ENCODE measurements at regions not wholly inside any gene's neighbourhood (a gene's known extent, or its start where the extent isn't known, plus 50 kb on each side); places are given as distances from the start of the nearest gene placed in this dataset.
"Not testable (repeated sequence)": the region's sequence is repeated elsewhere in the genome, so short reads cannot be mapped to it uniquely, and the experiment has no call there.

DNA sequence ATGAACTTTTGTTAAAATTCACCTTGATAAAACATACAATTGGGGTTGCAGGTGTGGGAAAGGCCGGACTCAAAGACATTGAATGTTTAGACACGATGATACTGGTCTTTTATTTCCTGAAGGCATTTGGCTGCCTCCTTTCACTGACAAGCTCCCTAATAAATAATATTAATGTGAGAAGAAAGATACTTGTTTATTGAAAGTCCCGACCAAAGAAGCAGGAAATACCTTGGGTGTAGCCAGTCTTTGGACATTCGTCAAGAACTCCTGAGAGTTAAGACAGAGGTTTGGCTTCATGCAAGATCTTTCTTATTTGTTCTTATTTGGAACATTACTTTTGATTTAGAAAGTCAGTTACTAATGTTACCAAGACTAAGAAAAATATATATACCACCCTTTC, 1133.8 kb upstream of the SEL1L start:
- WGBS, 2 donors, result 44 to 52% methylated on average over 4 of the region's 4 CpGs
- TF ChIP-seq POLR2A (IDR thresholded peaks at IDR 0.05), result no peak
- no peak for TF ChIP-seq EP300 (IDR thresholded peaks at IDR 0.05)
- no peak for TF ChIP-seq POLR2AphosphoS5 (IDR thresholded peaks at IDR 0.05)
- TF ChIP-seq, protein P1, sequence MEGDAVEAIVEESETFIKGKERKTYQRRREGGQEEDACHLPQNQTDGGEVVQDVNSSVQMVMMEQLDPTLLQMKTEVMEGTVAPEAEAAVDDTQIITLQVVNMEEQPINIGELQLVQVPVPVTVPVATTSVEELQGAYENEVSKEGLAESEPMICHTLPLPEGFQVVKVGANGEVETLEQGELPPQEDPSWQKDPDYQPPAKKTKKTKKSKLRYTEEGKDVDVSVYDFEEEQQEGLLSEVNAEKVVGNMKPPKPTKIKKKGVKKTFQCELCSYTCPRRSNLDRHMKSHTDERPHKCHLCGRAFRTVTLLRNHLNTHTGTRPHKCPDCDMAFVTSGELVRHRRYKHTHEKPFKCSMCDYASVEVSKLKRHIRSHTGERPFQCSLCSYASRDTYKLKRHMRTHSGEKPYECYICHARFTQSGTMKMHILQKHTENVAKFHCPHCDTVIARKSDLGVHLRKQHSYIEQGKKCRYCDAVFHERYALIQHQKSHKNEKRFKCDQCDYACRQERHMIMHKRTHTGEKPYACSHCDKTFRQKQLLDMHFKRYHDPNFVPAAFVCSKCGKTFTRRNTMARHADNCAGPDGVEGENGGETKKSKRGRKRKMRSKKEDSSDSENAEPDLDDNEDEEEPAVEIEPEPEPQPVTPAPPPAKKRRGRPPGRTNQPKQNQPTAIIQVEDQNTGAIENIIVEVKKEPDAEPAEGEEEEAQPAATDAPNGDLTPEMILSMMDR (IDR thresholded peaks at IDR 0.05), result no peak
- no peak for DNase-seq

DNA sequence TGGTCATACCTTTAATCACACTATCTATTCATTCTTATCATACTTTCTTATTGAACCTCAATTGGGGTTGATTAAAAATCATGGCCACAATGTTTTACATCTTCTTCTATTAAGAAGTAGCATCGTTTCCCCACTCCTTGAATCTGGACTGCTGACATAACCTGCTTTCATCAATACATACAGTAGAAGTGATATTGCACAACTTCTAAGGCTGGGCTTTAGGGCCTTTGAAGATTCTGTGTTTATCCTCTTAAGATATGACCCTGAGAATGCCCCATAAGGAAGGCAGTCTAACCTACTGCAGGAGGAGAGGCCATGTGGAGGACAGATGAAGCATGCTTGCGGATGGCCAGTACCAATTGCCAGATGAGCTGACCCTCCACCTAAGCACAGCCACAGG, 1142.8 kb upstream of the SEL1L start:
- no peak overlapping the region for H3K27ac ChIP-seq
- ATAC-seq (ENCODE audit: low FRiP score in 2 of 2) (no peak), DNase-seq (no peak)
- no peak overlapping the region for H3K4me3 ChIP-seq
- no peaks in the 10 kb centered on the region for H3K9me3 ChIP-seq
- no peaks in the 10 kb centered on the region for H3K27me3 ChIP-seq
- TF ChIP-seq, protein P1 (IDR thresholded peaks at IDR 0.05), result no peak
- no peak for TF ChIP-seq EP300 (IDR thresholded peaks at IDR 0.05)
- no peak for TF ChIP-seq POLR2AphosphoS5 (IDR thresholded peaks at IDR 0.05)
- no peaks in the 10 kb centered on the region for H3K4me1 ChIP-seq
- no peaks in the 10 kb centered on the region for H3K36me3 ChIP-seq
- WGBS, 2 donors, result 86 to 88% methylated on average over 2 of the region's 2 CpGs

More for the DNA sequence above, 1133.8 kb upstream of the SEL1L start:
- no peaks in the 10 kb centered on the region for H3K36me3 ChIP-seq
- H3K4me1 ChIP-seq, result no peaks in the 10 kb centered on the region
- H3K27ac ChIP-seq, result no peak overlapping the region
- no peak overlapping the region for H3K4me3 ChIP-seq
- peak in 1 of 2 donors; percentile 7 for ATAC-seq (ENCODE audit: low FRiP score in 2 of 2)
- H3K27me3 ChIP-seq, result no peaks in the 10 kb centered on the region
- no peaks in the 10 kb centered on the region for H3K9me3 ChIP-seq

DNA sequence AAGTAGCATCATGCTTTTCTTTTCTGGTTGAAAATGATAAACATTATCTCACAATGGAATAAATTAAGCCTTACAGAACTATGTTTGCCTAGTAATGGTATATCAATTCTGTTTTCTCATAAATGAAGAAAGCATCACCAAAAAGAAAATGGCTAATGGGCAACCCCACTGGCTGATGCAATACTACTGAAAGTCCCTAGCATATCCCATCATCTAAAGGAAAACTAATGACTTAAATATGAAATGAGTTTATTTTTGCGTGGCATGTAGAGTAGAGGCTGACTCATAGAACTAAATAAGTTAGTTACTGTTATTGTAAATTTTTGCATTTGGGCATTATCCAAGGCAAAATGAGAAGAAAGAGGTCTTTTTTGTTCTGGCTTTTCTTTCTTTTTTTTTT, 1156.3 kb upstream of the SEL1L start:
- Histone ChIP-seq H3K36me3 (no peaks in the 10 kb centered on the region), H3K27me3 (no peaks in the 10 kb centered on the region), H3K9me3 (no peaks in the 10 kb centered on the region), H3K4me1 (no peaks in the 10 kb centered on the region), H3K27ac (no peak overlapping the region), H3K4me3 (no peak overlapping the region)
- WGBS, 2 donors, result 46 to 71% methylated on average over 1 of the region's 1 CpG
- ATAC-seq (ENCODE audit: low FRiP score in 2 of 2), result no peak
- DNase-seq, result no peak
- TF ChIP-seq, protein P1 (IDR thresholded peaks at IDR 0.05), result no peak
- TF ChIP-seq POLR2A (IDR thresholded peaks at IDR 0.05), result no peak
- TF ChIP-seq POLR2AphosphoS5 (IDR thresholded peaks at IDR 0.05), result no peak
- no peak for TF ChIP-seq EP300 (IDR thresholded peaks at IDR 0.05)

DNA sequence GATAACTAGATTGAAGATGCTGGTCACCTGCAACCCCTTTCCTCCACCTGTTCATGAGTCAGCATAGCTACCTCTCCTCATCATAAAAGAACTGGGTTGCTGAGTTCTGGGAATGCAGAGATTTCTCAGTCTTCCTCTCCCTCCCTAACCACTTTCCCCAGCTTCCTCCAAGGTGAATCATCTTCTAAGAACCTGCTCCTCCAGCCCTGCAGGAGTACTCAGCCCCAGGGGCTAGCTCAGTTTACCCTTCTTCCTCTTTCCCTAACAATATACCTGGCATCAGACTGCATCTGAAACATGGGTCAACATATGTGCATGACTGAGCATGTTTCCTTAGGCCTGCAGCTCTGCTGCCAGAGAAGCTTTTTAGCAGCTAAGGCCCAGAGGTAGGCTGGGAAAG, 1157.5 kb upstream of the SEL1L start:
- not testable (repeated sequence) for H3K27ac ChIP-seq; DNase-seq; H3K9me3 ChIP-seq; H3K4me3 ChIP-seq; H3K4me1 ChIP-seq; H3K27me3 ChIP-seq; ATAC-seq (ENCODE audit: low FRiP score in 2 of 2); H3K36me3 ChIP-seq

DNA sequence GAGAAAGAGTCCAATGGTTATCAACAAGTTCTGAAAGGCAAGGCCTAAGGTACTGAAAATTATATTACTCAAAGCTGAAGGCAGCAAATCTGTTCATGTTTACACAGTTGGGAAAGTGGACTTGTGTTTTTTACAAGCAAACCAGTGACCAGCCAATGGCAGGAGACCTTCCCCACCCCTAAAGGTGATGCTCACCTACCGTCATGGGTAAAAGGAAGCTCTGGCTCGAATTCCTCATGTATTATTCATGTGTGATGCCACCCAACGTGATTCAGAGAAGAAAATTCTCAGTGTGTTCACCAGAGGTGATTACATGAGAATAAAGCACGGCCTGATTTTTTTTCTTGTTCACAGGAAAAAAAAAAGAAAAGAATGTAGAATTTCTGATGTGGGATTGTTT, 1161.2 kb upstream of the SEL1L start:
- Histone ChIP-seq H3K36me3 (no peaks in the 10 kb centered on the region), H3K9me3 (no peaks in the 10 kb centered on the region), H3K4me3 (no peak overlapping the region), H3K27me3 (no peaks in the 10 kb centered on the region), H3K4me1 (no peaks in the 10 kb centered on the region), H3K27ac (no peak overlapping the region)
- ATAC-seq (ENCODE audit: low FRiP score in 2 of 2) (no peak), DNase-seq (no peak)
- 72 to 86% methylated on average over 4 of the region's 4 CpGs for WGBS, 2 donors
- no peak for TF ChIP-seq POLR2AphosphoS5 (IDR thresholded peaks at IDR 0.05)
- TF ChIP-seq EP300 (IDR thresholded peaks at IDR 0.05), result no peak
- no peak for TF ChIP-seq POLR2A (IDR thresholded peaks at IDR 0.05)
- TF ChIP-seq, protein P1 (IDR thresholded peaks at IDR 0.05), result no peak

Measured in upper lobe of left lung (tissue), 6 donors.